Stimulated activated naive CD8-positive, alpha-beta T cell treated with anti-CD3 and anti-CD28 coated beads, Interleukin-15, amount 100 ng/mL, for 72 hours (primary cell): ENCODE measurements at regions not wholly inside any gene's neighbourhood (a gene's known extent, or its start where the extent isn't known, plus 50 kb on each side); places are given as distances from the start of the nearest gene placed in this dataset.
"Not testable (repeated sequence)": the region's sequence is repeated elsewhere in the genome, so short reads cannot be mapped to it uniquely, and the experiment has no call there.

Experiments
- ATAC-seq: fragments of 150-1000 bp; cut with Tn5 transposase; 2 replicates; pipeline ENCODE4 v1.10.0; 2021; ENCODE audit warnings: mild to moderate bottlenecking, moderate library complexity
- DNase-seq, 2 donors: peaks; one replicate each; pipeline ENCODE4 v3.0.0; 2021 to 2022
- H3K27ac Mint-ChIP-seq, 2 donors: one replicate each; pipeline ENCODE4 v1.8.0; 2022; ENCODE audit warnings: mild to moderate bottlenecking in 2 of 2, mixed read lengths in 2 of 2, moderate library complexity in 2 of 2
- H3K27me3 Mint-ChIP-seq: one replicate; pipeline ENCODE4 v1.8.0; 2022; ENCODE audit warnings: mixed read lengths
- H3K4me1 Mint-ChIP-seq: one replicate; pipeline ENCODE4 v1.8.0; 2022; ENCODE audit warnings: mild to moderate bottlenecking, mixed read lengths
- H3K4me3 Mint-ChIP-seq, 2 donors: one replicate each; pipeline ENCODE4 v1.8.0; 2022; ENCODE audit warnings: mild to moderate bottlenecking in 2 of 2, mixed read lengths in 2 of 2, moderate library complexity in 1 of 2
- H3K9me3 Mint-ChIP-seq, 2 donors: one replicate each; pipeline ENCODE4 v1.8.0; 2022; ENCODE audit warnings: mixed read lengths in 2 of 2

DNA sequence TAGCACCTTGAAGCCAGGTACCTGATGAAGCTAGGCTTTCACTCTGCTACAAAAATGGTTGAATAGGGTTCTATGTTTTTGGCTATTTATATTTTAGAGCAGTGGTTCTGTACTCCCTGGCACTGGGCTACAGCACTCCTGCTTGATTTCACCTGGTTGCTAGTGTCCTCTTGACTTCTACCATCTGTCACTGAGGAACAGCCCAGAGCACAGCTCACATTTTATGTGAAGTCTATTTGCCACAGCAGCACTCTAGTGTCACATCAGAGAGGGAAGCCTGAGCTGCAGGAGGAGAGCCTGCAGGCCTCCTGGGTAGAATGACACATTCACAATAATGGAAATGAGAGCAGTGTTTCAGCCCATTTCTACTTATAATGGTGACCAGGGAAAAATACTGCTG, 184.2 kb downstream of the ZNF486 start:
- no peaks in the 10 kb centered on the region for H3K4me1 Mint-ChIP-seq
- H3K27me3 Mint-ChIP-seq = no peaks in the 10 kb centered on the region
- no peak overlapping the region for H3K27ac Mint-ChIP-seq
- H3K4me3 Mint-ChIP-seq = no peak overlapping the region
- DNase-seq (no peak), ATAC-seq (no peak)
- H3K9me3 Mint-ChIP-seq = peaks cover under 1 to 2% of the 10 kb centered on the region in 2 donors

- Mint-ChIP-seq H3K4me3 (no peak overlapping the region), H3K27ac (no peak overlapping the region), H3K9me3 (no peaks in the 10 kb centered on the region), H3K27me3 (no peaks in the 10 kb centered on the region), H3K4me1 (no peaks in the 10 kb centered on the region)
- ATAC-seq = no peak
- no peak for DNase-seq
Measured at GRCh38 chr19:20349206-20349605, 182.2 kb downstream of the ZNF486 start.

GRCh38 chr19:20339444-20339843, 172.4 kb downstream of the ZNF486 start:
- H3K4me1 Mint-ChIP-seq = no peaks in the 10 kb centered on the region
- H3K27ac Mint-ChIP-seq = no peak overlapping the region
- ATAC-seq (no peak), DNase-seq (no peak)
- H3K4me3 Mint-ChIP-seq = no peak overlapping the region
- peaks cover 0 to 5% of the 10 kb centered on the region in 2 donors for H3K9me3 Mint-ChIP-seq
- H3K27me3 Mint-ChIP-seq = no peaks in the 10 kb centered on the region

GRCh38 chr19:20334760-20335159, 167.7 kb downstream of the ZNF486 start:
- Mint-ChIP-seq H3K4me1 (no peaks in the 10 kb centered on the region), H3K27me3 (no peaks in the 10 kb centered on the region), H3K9me3 (peaks cover 0 to 5% of the 10 kb centered on the region in 2 donors), H3K4me3 (no peak overlapping the region), H3K27ac (no peak overlapping the region)
- DNase-seq = no peak
- ATAC-seq = no peak

GRCh38 chr19:20333508-20333907, 166.5 kb downstream of the ZNF486 start:
- DNase-seq = peak in 1 of 2 donors; percentile 14
- Mint-ChIP-seq H3K4me3 (no peak overlapping the region), H3K4me1 (no peaks in the 10 kb centered on the region), H3K27me3 (no peaks in the 10 kb centered on the region), H3K9me3 (peaks cover 0 to 5% of the 10 kb centered on the region in 2 donors), H3K27ac (no peak overlapping the region)
- ATAC-seq = peak; percentile 69

GRCh38 chr19:20325151-20325550, 158.1 kb downstream of the ZNF486 start:
- no peak overlapping the region for H3K4me3 Mint-ChIP-seq

GRCh38 chr19:20321139-20321763, 154.2 kb downstream of the ZNF486 start:
- no peak overlapping the region for H3K4me3 Mint-ChIP-seq
- H3K27me3 Mint-ChIP-seq = no peaks in the 10 kb centered on the region
- ATAC-seq = no peak
- DNase-seq = no peak
- peaks cover 0 to 13% of the 10 kb centered on the region in 2 donors for H3K9me3 Mint-ChIP-seq
- no peaks in the 10 kb centered on the region for H3K4me1 Mint-ChIP-seq
- H3K27ac Mint-ChIP-seq = peak overlapping the region in 1 of 2 donors; percentile 43

More at GRCh38 chr19:20325151-20325550, 158.1 kb downstream of the ZNF486 start:
- H3K4me1 Mint-ChIP-seq = no peaks in the 10 kb centered on the region
- peak overlapping the region in 1 of 2 donors; percentile 73 for H3K27ac Mint-ChIP-seq
- peaks cover 0 to 13% of the 10 kb centered on the region in 2 donors for H3K9me3 Mint-ChIP-seq
- DNase-seq = no peak
- ATAC-seq = peak; percentile 78
- H3K27me3 Mint-ChIP-seq = no peaks in the 10 kb centered on the region

DNA sequence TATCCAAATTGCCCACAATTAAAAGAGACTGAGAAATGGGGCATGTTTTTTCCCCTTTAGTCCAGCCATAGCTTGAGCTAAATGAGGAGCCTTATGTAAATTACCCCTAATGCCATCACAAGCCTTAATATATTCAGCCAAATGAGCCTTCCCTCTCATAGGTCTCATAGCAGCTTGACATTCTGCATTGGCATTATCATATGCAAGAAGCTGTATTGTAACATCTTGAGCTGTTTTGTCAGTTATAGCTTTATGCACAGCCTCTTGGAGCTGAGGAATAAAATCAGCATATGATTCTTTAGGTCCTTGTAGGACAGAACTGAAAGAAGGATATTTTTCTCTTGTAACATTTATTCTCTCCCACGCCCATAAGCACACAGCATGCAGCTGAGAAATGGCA, 153.2 kb downstream of the ZNF486 start:
- no peak for ATAC-seq
- H3K9me3 Mint-ChIP-seq = peaks cover 0 to 13% of the 10 kb centered on the region in 2 donors
- no peaks in the 10 kb centered on the region for H3K27me3 Mint-ChIP-seq
- DNase-seq = no peak
- no peak overlapping the region for H3K27ac Mint-ChIP-seq
- H3K4me1 Mint-ChIP-seq = no peaks in the 10 kb centered on the region
- H3K4me3 Mint-ChIP-seq = no peak overlapping the region

DNA sequence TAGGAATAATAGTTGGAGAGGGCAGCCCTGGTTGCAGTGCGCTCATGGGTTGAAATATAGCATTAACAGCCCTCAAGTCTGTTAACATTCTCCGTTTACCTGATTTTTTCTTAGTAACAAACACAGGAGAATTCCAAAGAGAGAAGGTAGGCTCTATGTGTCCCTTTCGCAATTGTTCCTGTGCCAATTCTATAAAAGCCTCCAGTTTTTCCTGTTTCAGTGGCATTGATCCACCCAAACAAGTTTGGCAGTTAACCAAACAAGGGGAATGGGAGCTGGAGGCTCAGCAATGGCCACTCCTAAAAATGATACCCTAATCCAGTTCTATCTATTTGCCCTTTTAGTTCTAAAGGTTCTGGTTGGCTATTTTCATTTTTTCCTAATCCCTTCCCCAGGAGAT, 151.6 kb downstream of the ZNF486 start:
- H3K27me3 Mint-ChIP-seq = no peaks in the 10 kb centered on the region
- H3K27ac Mint-ChIP-seq = no peak overlapping the region
- ATAC-seq = no peak
- no peak overlapping the region for H3K4me3 Mint-ChIP-seq
- peaks cover 0 to 13% of the 10 kb centered on the region in 2 donors for H3K9me3 Mint-ChIP-seq
- DNase-seq = no peak
- H3K4me1 Mint-ChIP-seq = no peaks in the 10 kb centered on the region

DNA sequence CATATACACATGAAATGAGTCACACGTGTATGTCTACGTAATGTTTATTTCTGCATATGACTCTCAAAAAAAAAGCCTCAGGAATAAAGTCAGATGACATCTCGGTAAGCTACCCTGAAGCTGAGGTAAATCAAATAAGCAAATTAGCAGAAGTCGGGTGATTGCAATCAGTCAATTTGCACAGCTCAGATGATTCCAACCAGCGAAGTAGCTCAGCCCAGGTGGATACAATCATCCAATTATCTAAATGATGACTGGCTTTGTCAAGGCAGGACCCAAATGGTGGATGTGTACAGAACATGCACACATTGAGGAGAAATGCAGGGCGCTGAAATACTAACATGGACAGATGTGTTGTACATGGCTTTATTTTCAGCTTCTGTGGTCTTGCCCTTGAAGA, 148.5 kb downstream of the ZNF486 start:
- no peaks in the 10 kb centered on the region for H3K4me1 Mint-ChIP-seq
- no peak for ATAC-seq
- DNase-seq = no peak
- H3K27ac Mint-ChIP-seq = no peak overlapping the region
- no peaks in the 10 kb centered on the region for H3K27me3 Mint-ChIP-seq
- H3K4me3 Mint-ChIP-seq = no peak overlapping the region
- no peaks in the 10 kb centered on the region for H3K9me3 Mint-ChIP-seq

- H3K27ac Mint-ChIP-seq = no peak overlapping the region
- no peak for DNase-seq
Measured at GRCh38 chr19:20313894-20314293, 146.9 kb downstream of the ZNF486 start.

GRCh38 chr19:20307127-20307526, 140.1 kb downstream of the ZNF486 start:
- ATAC-seq (no peak), DNase-seq (no peak)
- Mint-ChIP-seq H3K27ac (no peak overlapping the region), H3K9me3 (no peaks in the 10 kb centered on the region), H3K4me3 (no peak overlapping the region), H3K4me1 (no peaks in the 10 kb centered on the region), H3K27me3 (no peaks in the 10 kb centered on the region)

More at GRCh38 chr19:20313894-20314293, 146.9 kb downstream of the ZNF486 start:
- Mint-ChIP-seq H3K9me3 (no peaks in the 10 kb centered on the region), H3K4me3 (no peak overlapping the region), H3K4me1 (no peaks in the 10 kb centered on the region), H3K27me3 (no peaks in the 10 kb centered on the region)
- no peak for ATAC-seq

DNA sequence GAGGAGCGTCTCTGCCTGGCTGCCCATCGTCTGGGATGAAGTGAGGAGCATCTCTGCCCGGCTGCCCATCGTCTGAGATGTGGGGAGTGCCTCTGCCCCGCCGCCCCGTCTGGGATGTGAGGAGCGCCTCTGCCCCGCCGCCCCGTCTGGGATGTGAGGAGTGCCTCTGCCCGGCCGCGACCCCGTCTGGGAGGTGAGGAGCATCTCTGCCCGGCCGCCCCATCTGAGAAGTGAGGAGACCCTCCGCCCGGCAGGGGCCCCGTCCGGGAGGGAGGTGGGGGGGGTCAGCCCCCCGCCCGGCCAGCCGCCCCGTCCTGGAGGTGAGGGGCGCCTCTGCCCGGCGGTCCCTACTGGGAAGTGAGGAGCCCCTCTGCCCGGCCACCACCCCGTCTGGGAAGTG, 129.3 kb downstream of the ZNF486 start:
- H3K4me1 Mint-ChIP-seq, H3K4me3 Mint-ChIP-seq, H3K27ac Mint-ChIP-seq, DNase-seq, ATAC-seq, H3K9me3 Mint-ChIP-seq, H3K27me3 Mint-ChIP-seq: not testable (repeated sequence)

- Mint-ChIP-seq H3K27me3 (no peaks in the 10 kb centered on the region), H3K9me3 (no peaks in the 10 kb centered on the region), H3K4me3 (no peak overlapping the region), H3K27ac (no peak overlapping the region), H3K4me1 (no peaks in the 10 kb centered on the region)
- ATAC-seq (no peak), DNase-seq (no peak)
Measured at GRCh38 chr19:20294181-20294580, 127.2 kb downstream of the ZNF486 start.

DNA sequence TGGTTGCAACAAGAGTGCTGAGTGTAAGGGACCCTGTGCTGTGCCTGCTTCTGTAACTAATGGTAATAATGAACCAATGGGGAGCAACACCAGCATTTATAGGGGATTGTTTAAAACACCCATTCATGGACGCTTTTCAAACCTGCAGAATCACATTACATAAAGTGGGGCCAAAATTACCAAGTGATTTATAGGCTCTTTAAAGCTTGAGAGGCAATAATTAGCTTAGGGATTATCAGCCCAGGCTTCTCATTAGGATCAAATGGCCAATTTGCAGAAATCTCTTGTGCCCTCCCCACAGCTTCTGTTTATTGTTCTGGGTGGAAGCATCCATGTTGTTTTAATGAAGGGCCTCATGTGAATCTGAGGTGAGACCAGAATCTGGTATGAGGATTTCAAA, 125.5 kb downstream of the ZNF486 start:
- not testable (repeated sequence) for H3K27ac Mint-ChIP-seq, H3K4me1 Mint-ChIP-seq, H3K4me3 Mint-ChIP-seq, DNase-seq, H3K27me3 Mint-ChIP-seq, H3K9me3 Mint-ChIP-seq, ATAC-seq

DNA sequence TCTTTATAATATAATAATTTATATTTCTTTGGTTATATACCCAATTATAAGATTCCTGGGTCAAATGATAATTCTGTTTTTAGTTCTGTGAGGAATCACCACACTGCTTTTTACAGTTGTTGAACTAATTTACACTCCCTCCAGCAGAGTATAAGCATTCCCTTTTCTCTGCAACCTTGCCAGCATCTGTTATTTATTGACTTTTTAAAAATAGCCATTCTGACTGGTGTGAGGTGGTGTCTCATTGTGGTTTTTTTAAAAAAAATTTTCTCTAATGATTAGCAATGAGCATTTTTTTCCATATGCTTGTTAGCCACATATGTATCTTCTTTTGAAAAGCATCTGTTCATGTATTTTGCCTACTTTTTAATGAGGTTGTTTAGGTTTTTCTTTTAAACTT, 122.2 kb downstream of the ZNF486 start:
- peaks cover 0 to 19% of the 10 kb centered on the region in 2 donors for H3K9me3 Mint-ChIP-seq
- H3K27ac Mint-ChIP-seq = no peak overlapping the region

DNA sequence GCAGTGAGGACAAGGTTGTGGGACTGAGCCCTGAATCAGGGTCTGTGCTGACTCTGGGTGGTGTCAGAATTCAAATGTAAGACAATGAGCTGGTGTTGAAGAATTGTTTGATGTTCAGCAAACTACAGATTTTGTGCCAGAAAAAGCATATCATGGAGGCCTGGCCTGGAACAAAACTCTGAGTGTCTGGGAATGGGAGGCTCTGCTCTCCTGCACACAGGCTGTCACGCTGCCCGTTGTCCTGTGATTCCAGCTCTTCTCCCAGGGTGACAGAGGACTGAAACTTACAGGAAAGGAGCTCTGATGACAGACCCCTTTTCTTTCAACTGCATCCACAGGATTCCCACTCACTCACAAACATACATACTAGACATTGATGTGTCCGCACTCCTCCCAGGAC, 120.1 kb downstream of the ZNF486 start:
- H3K4me1 Mint-ChIP-seq = no peaks in the 10 kb centered on the region
- H3K4me3 Mint-ChIP-seq = no peak overlapping the region
- H3K27me3 Mint-ChIP-seq = no peaks in the 10 kb centered on the region
- ATAC-seq (no peak), DNase-seq (no peak)
- H3K27ac Mint-ChIP-seq = no peak overlapping the region
- H3K9me3 Mint-ChIP-seq = peaks cover 4 to 19% of the 10 kb centered on the region in 2 donors

More for the DNA sequence above, 122.2 kb downstream of the ZNF486 start:
- no peak for ATAC-seq
- Mint-ChIP-seq H3K4me3 (no peak overlapping the region), H3K4me1 (no peaks in the 10 kb centered on the region), H3K27me3 (no peaks in the 10 kb centered on the region)
- no peak for DNase-seq
